HepG2 (cell line): ENCODE measurements at regions not wholly inside any gene's neighbourhood (a gene's known extent, or its start where the extent isn't known, plus 50 kb on each side); places are given as distances from the start of the nearest gene placed in this dataset.
"Not testable (repeated sequence)": the region's sequence is repeated elsewhere in the genome, so short reads cannot be mapped to it uniquely, and the experiment has no call there.

ENCODE experiments used
- ATAD3A ChIP-seq: sonication (generic); formaldehyde crosslinking; IDR thresholded peaks from 2 replicates; pipeline ENCODE4 v1.4.0; 2020; ENCODE audit warnings: missing genetic modification reagents
- CAMTA2 ChIP-seq: sonication (generic); formaldehyde crosslinking; IDR thresholded peaks from 2 replicates; pipeline ENCODE4 v1.4.0; 2020; ENCODE audit warnings: mild to moderate bottlenecking, missing genetic modification reagents, borderline replicate concordance
- CHD4 ChIP-seq: fragments of 200-600 bp; sonication (generic); IDR thresholded peaks from 2 replicates; pipeline ENCODE4 v1.7.0; 2017; ENCODE audit warnings: mild to moderate bottlenecking, low read length, borderline replicate concordance
- EZH2 ChIP-seq: conservative IDR thresholded peaks from 2 replicates; pipeline ENCODE4 v1.6.1; 2012; ENCODE audit warnings: mild to moderate bottlenecking, low read depth, low read length, moderate library complexity
- KDM6A ChIP-seq: IDR thresholded peaks from 2 replicates; pipeline ENCODE4 v1.6.1; 2016; ENCODE audit warnings: low read depth
- POLR2AphosphoS2 ChIP-seq: IDR thresholded peaks from 2 replicates; pipeline ENCODE4 v1.6.1; 2011; ENCODE audit warnings: low read depth, low read length, improper control_type of control experiment
- TF ChIP-seq, protein P1 (sequence below): sonication (generic); formaldehyde crosslinking; IDR thresholded peaks from 2 replicates; pipeline ENCODE4 v1.5.0; 2020; ENCODE audit warnings: mild to moderate bottlenecking, missing genetic modification reagents, moderate library complexity
- TF ChIP-seq, protein P2 (sequence below): sonication (generic); formaldehyde crosslinking; IDR thresholded peaks from 2 replicates; pipeline ENCODE4 v1.8.0; 2022; ENCODE audit warnings: missing genetic modification reagents, mild to moderate bottlenecking, borderline replicate concordance
- TF ChIP-seq, protein P3 (sequence below): sonication (generic); formaldehyde crosslinking; IDR thresholded peaks from 2 replicates; pipeline ENCODE4 v1.4.0; 2020; ENCODE audit warnings: missing genetic modification reagents, borderline replicate concordance

DNA sequence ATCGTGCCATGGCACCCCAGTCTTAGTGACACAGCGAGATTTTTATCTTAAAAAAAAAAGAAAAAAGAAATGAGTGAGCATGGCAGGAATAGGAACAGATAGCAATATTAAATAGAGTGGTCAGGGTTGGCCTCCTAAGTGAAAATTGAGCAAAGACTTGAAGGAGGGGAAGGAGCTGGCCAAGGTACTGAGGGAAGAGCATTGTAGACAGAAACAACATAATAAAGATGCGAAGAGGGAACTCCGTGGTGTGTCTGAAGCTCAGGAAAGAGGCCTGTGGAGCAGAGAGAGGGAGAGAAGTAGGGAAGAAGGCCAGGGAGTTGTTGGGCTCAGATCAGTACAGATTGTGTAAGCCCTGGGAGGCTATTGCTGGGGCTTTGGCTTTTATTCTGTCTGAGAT, 1256.1 kb downstream of the FOXD4L5 start:
- TF ChIP-seq, protein P1, sequence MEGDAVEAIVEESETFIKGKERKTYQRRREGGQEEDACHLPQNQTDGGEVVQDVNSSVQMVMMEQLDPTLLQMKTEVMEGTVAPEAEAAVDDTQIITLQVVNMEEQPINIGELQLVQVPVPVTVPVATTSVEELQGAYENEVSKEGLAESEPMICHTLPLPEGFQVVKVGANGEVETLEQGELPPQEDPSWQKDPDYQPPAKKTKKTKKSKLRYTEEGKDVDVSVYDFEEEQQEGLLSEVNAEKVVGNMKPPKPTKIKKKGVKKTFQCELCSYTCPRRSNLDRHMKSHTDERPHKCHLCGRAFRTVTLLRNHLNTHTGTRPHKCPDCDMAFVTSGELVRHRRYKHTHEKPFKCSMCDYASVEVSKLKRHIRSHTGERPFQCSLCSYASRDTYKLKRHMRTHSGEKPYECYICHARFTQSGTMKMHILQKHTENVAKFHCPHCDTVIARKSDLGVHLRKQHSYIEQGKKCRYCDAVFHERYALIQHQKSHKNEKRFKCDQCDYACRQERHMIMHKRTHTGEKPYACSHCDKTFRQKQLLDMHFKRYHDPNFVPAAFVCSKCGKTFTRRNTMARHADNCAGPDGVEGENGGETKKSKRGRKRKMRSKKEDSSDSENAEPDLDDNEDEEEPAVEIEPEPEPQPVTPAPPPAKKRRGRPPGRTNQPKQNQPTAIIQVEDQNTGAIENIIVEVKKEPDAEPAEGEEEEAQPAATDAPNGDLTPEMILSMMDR (CRISPR knock-in tag), result not testable (repeated sequence)
- TF ChIP-seq EZH2; ATAD3A; POLR2AphosphoS2; CAMTA2 (CRISPR knock-in tag); KDM6A; CHD4: not testable (repeated sequence)
- TF ChIP-seq, protein P2, sequence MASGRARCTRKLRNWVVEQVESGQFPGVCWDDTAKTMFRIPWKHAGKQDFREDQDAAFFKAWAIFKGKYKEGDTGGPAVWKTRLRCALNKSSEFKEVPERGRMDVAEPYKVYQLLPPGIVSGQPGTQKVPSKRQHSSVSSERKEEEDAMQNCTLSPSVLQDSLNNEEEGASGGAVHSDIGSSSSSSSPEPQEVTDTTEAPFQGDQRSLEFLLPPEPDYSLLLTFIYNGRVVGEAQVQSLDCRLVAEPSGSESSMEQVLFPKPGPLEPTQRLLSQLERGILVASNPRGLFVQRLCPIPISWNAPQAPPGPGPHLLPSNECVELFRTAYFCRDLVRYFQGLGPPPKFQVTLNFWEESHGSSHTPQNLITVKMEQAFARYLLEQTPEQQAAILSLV, result not testable (repeated sequence)
- TF ChIP-seq, protein P3, sequence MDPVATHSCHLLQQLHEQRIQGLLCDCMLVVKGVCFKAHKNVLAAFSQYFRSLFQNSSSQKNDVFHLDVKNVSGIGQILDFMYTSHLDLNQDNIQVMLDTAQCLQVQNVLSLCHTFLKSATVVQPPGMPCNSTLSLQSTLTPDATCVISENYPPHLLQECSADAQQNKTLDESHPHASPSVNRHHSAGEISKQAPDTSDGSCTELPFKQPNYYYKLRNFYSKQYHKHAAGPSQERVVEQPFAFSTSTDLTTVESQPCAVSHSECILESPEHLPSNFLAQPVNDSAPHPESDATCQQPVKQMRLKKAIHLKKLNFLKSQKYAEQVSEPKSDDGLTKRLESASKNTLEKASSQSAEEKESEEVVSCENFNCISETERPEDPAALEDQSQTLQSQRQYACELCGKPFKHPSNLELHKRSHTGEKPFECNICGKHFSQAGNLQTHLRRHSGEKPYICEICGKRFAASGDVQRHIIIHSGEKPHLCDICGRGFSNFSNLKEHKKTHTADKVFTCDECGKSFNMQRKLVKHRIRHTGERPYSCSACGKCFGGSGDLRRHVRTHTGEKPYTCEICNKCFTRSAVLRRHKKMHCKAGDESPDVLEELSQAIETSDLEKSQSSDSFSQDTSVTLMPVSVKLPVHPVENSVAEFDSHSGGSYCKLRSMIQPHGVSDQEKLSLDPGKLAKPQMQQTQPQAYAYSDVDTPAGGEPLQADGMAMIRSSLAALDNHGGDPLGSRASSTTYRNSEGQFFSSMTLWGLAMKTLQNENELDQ (CRISPR knock-in tag), result not testable (repeated sequence)
